ENCODE measurements at regions not wholly inside any gene's neighbourhood (a gene's known extent, or its start where the extent isn't known, plus 50 kb on each side); places are given as distances from the start of the nearest gene placed in this dataset.

- Mint-ChIP-seq H3K36me3 (ENCODE audit: low read depth) (no peaks in the 10 kb centered on the region), H3K27me3 (ENCODE audit: low read depth) (no peaks in the 10 kb centered on the region), H3K27ac (peak overlapping the region; percentile 62), H3K4me3 (no peak overlapping the region), H3K9me3 (no peaks in the 10 kb centered on the region), H3K4me1 (ENCODE audit: low read depth) (peaks cover 23% of the 10 kb centered on the region)
Measured at GRCh38 chr1:54463259-54464030, 57.3 kb upstream of the SSBP3 start.

- Mint-ChIP-seq H3K9me3 (peaks cover 3% of the 10 kb centered on the region), H3K4me1 (ENCODE audit: low read depth) (peaks cover 23% of the 10 kb centered on the region), H3K27me3 (ENCODE audit: low read depth) (no peaks in the 10 kb centered on the region), H3K36me3 (ENCODE audit: low read depth) (no peaks in the 10 kb centered on the region), H3K27ac (no peak overlapping the region), H3K4me3 (no peak overlapping the region)
Measured at GRCh38 chr1:54462597-54463258, 56.5 kb upstream of the SSBP3 start.

- Mint-ChIP-seq H3K36me3 (ENCODE audit: low read depth) (no peaks in the 10 kb centered on the region), H3K27ac (no peak overlapping the region), H3K4me1 (ENCODE audit: low read depth) (peaks cover 23% of the 10 kb centered on the region), H3K4me3 (no peak overlapping the region), H3K9me3 (peaks cover 3% of the 10 kb centered on the region), H3K27me3 (ENCODE audit: low read depth) (no peaks in the 10 kb centered on the region)
Measured at GRCh38 chr1:54461731-54462596, 55.8 kb upstream of the SSBP3 start.

GRCh38 chr1:54460861-54461387 is 54.7 kb upstream of the SSBP3 start:
- Mint-ChIP-seq H3K27me3 (ENCODE audit: low read depth) (no peaks in the 10 kb centered on the region), H3K36me3 (ENCODE audit: low read depth) (no peaks in the 10 kb centered on the region), H3K27ac (no peak overlapping the region), H3K4me1 (ENCODE audit: low read depth) (peaks cover 23% of the 10 kb centered on the region), H3K9me3 (peaks cover 3% of the 10 kb centered on the region), H3K4me3 (no peak overlapping the region)

GRCh38 chr1:54460351-54460750 is 54.2 kb upstream of the SSBP3 start:
- H3K9me3 Mint-ChIP-seq, result peaks cover 3% of the 10 kb centered on the region
- H3K27ac Mint-ChIP-seq, result no peak overlapping the region
- H3K4me1 Mint-ChIP-seq (ENCODE audit: low read depth), result peaks cover 23% of the 10 kb centered on the region
- no peaks in the 10 kb centered on the region for H3K36me3 Mint-ChIP-seq (ENCODE audit: low read depth)
- H3K27me3 Mint-ChIP-seq (ENCODE audit: low read depth), result no peaks in the 10 kb centered on the region
- no peak overlapping the region for H3K4me3 Mint-ChIP-seq

GRCh38 chr1:54459726-54460191 is 53.6 kb upstream of the SSBP3 start:
- Mint-ChIP-seq H3K36me3 (ENCODE audit: low read depth) (no peaks in the 10 kb centered on the region), H3K4me3 (no peak overlapping the region), H3K4me1 (ENCODE audit: low read depth) (peaks cover 23% of the 10 kb centered on the region), H3K27me3 (ENCODE audit: low read depth) (no peaks in the 10 kb centered on the region), H3K27ac (no peak overlapping the region), H3K9me3 (peaks cover 3% of the 10 kb centered on the region)

GRCh38 chr1:54459140-54459539 is 52.9 kb upstream of the SSBP3 start:
- no peak overlapping the region for H3K4me3 Mint-ChIP-seq
- no peak overlapping the region for H3K27ac Mint-ChIP-seq
- H3K27me3 Mint-ChIP-seq (ENCODE audit: low read depth), result no peaks in the 10 kb centered on the region
- no peaks in the 10 kb centered on the region for H3K36me3 Mint-ChIP-seq (ENCODE audit: low read depth)
- H3K4me1 Mint-ChIP-seq (ENCODE audit: low read depth), result peaks cover 17% of the 10 kb centered on the region
- H3K9me3 Mint-ChIP-seq, result peaks cover 3% of the 10 kb centered on the region

- H3K9me3 Mint-ChIP-seq, result peaks cover 8% of the 10 kb centered on the region
- H3K4me1 Mint-ChIP-seq (ENCODE audit: low read depth), result peaks cover 13% of the 10 kb centered on the region
- H3K4me3 Mint-ChIP-seq, result no peak overlapping the region
- H3K27ac Mint-ChIP-seq, result no peak overlapping the region
- peaks cover 8% of the 10 kb centered on the region for H3K27me3 Mint-ChIP-seq (ENCODE audit: low read depth)
- no peaks in the 10 kb centered on the region for H3K36me3 Mint-ChIP-seq (ENCODE audit: low read depth)
Measured at GRCh38 chr1:54456921-54457529, 50.8 kb upstream of the SSBP3 start.

- no peak overlapping the region for H3K27ac Mint-ChIP-seq
- no peak overlapping the region for H3K4me3 Mint-ChIP-seq
- H3K4me1 Mint-ChIP-seq (ENCODE audit: low read depth), result peaks cover 13% of the 10 kb centered on the region
- H3K27me3 Mint-ChIP-seq (ENCODE audit: low read depth), result peaks cover 11% of the 10 kb centered on the region
- H3K36me3 Mint-ChIP-seq (ENCODE audit: low read depth), result no peaks in the 10 kb centered on the region
- peaks cover 8% of the 10 kb centered on the region for H3K9me3 Mint-ChIP-seq
Measured at GRCh38 chr1:54456361-54456760, 50.2 kb upstream of the SSBP3 start.
